SK-N-SH (cell line): ENCODE measurements at regions not wholly inside any gene's neighbourhood (a gene's known extent, or its start where the extent isn't known, plus 50 kb on each side); places are given as distances from the start of the nearest gene placed in this dataset.

Source experiments
- CTCF ChIA-PET: fragments of 300-600, 350-600 bp; formaldehyde crosslinking; extraction: SDS; loops from one replicate; lab custom pipeline; 2021; lab: Yijun Ruan, JAX
- POLR2A ChIA-PET: fragments of 350-600 bp; sonication (Branson Sonifier 250); formaldehyde crosslinking; extraction: SDS; loops from one replicate; lab custom pipeline; 2020; ENCODE audit warnings: antibody characterized with exemption, inconsistent platforms; lab: Yijun Ruan, JAX
- DNase-seq: peaks from one replicate; pipeline ENCODE4 v3.0.0; 2012
- H2AFZ ChIP-seq: fragments of 200-600 bp; sonication (generic); 2 replicates; pipeline ENCODE4 v1.8.1; 2016; ENCODE audit warnings: antibody characterized with exemption, mild to moderate bottlenecking, low read depth
- H3F3A ChIP-seq: fragments of 200-600 bp; sonication (generic); replicated peaks from 2 replicates; pipeline ENCODE3; 2016; ENCODE audit warnings: antibody characterized with exemption, mild to moderate bottlenecking; ENCODE audit not compliant: insufficient read depth
- H3K27ac ChIP-seq, 2 experiments: fragments of 200-500 bp in 1 of 2; fragments of 200-600 bp in 1 of 2; sonication (Bioruptor generic) in 1 of 2; sonication (generic), shearing (Covaris generic) in 1 of 2; 2 replicates each; pipeline versions ENCODE4 v1.5.1 to v1.6.1; 2014 to 2016; ENCODE audit warnings: low read depth in 2 of 2, inconsistent platforms in 1 of 2, low read length in 1 of 2, mild to moderate bottlenecking in 1 of 2, mixed read lengths in 1 of 2
- H3K27me3 ChIP-seq: fragments of 200-600 bp; sonication (generic), shearing (Covaris generic); 2 replicates; pipeline ENCODE4 v1.6.1; 2016; ENCODE audit warnings: mixed run types; ENCODE audit not compliant: insufficient read depth
- H3K36me3 ChIP-seq, 2 experiments: fragments of 200-500 bp in 1 of 2; fragments of 200-600 bp in 1 of 2; sonication (Bioruptor generic) in 1 of 2; sonication (generic) in 1 of 2; replicated peaks in 1 of 2; 2 replicates each; pipeline versions ENCODE3 to v1.5.1; 2014 to 2016; ENCODE audit warnings: low read length in 1 of 2, mild to moderate bottlenecking in 1 of 2; ENCODE audit not compliant: insufficient read depth in 2 of 2, control insufficient read depth in 1 of 2
- H3K4me1 ChIP-seq, 2 experiments: fragments of 200-500 bp in 1 of 2; fragments of 200-600 bp in 1 of 2; sonication (Bioruptor generic) in 1 of 2; sonication (generic), shearing (Covaris generic) in 1 of 2; 2 replicates each; pipeline versions ENCODE4 v1.5.1 to v1.6.1; 2014 to 2016; ENCODE audit warnings: low read depth in 1 of 2, low read length in 1 of 2, mixed run types in 1 of 2; ENCODE audit not compliant: insufficient read depth in 2 of 2, control insufficient read depth in 1 of 2
- H3K4me2 ChIP-seq: fragments of 200-600 bp; sonication (generic), shearing (Covaris generic); 2 replicates; pipeline ENCODE4 v1.6.1; 2017; ENCODE audit warnings: mixed run types
- H3K4me3 ChIP-seq, 2 experiments: fragments of 200-500 bp in 1 of 2; fragments of 200-600 bp in 1 of 2; sonication (Bioruptor generic) in 1 of 2; sonication (generic), shearing (Covaris generic) in 1 of 2; 2 replicates each; pipeline versions ENCODE4 v1.5.1 to v1.8.1; 2014 to 2016; ENCODE audit warnings: low read depth in 2 of 2, inconsistent platforms in 1 of 2, low read length in 1 of 2, mild to moderate bottlenecking in 1 of 2, mixed read lengths in 1 of 2, moderate library complexity in 1 of 2
- H3K79me2 ChIP-seq: fragments of 200-600 bp; sonication (generic); 2 replicates; pipeline ENCODE4 v1.8.1; 2017; ENCODE audit warnings: mild to moderate bottlenecking; ENCODE audit not compliant: insufficient read depth
- H3K9ac ChIP-seq: fragments of 200-600 bp; sonication (generic); 2 replicates; pipeline ENCODE4 v1.6.1; 2017; ENCODE audit warnings: mixed run types
- H3K9me2 ChIP-seq: fragments of 200-600 bp; sonication (generic); 2 replicates; pipeline ENCODE4 v1.6.1; 2017; ENCODE audit warnings: mixed run types
- H3K9me3 ChIP-seq: fragments of 200-600 bp; sonication (generic); 2 replicates; pipeline ENCODE4 v1.6.1; 2017; ENCODE audit warnings: mixed run types, mild to moderate bottlenecking, moderate library complexity
- H4K20me1 ChIP-seq: fragments of 200-600 bp; sonication (generic); 2 replicates; pipeline ENCODE4 v1.6.1; 2017; ENCODE audit warnings: mild to moderate bottlenecking, mixed run types; ENCODE audit not compliant: insufficient read depth
- CHD2 ChIP-seq: fragments of 150-350 bp; IDR thresholded peaks from 2 replicates; pipeline ENCODE4 v1.6.1; 2018; ENCODE audit warnings: low read length; ENCODE audit not compliant: partially characterized antibody
- ELF1 ChIP-seq: IDR thresholded peaks from 2 replicates; pipeline ENCODE4 v1.4.0; 2012
- EZH2phosphoT487 ChIP-seq: fragments of 200-600 bp; sonication (generic); IDR thresholded peaks from 2 replicates; pipeline ENCODE4 v1.6.1; 2017; ENCODE audit warnings: low read depth, mixed run types, mild to moderate bottlenecking, antibody characterized with exemption, moderate library complexity, borderline replicate concordance
- MEF2A ChIP-seq: IDR thresholded peaks from 2 replicates; pipeline ENCODE4 v1.4.0; 2012; ENCODE audit warnings: low read depth, borderline replicate concordance
- NRF1 ChIP-seq: IDR thresholded peaks from 2 replicates; pipeline ENCODE4 v1.6.1; 2012; ENCODE audit warnings: low read depth, mild to moderate bottlenecking, low read length
- RFX5 ChIP-seq: IDR thresholded peaks from 2 replicates; pipeline ENCODE4 v1.6.1; 2012; ENCODE audit warnings: mild to moderate bottlenecking, improper control_type of control experiment, low read length
- RXRA ChIP-seq: IDR thresholded peaks from 2 replicates; pipeline ENCODE4 v1.4.0; 2012; ENCODE audit warnings: low read depth, mild to moderate bottlenecking, borderline replicate concordance
- TAF1 ChIP-seq: IDR thresholded peaks from 2 replicates; pipeline ENCODE4 v1.6.1; 2012; ENCODE audit warnings: low read depth, mild to moderate bottlenecking, low read length, moderate library complexity, borderline replicate concordance
- TCF12 ChIP-seq: IDR thresholded peaks from 2 replicates; pipeline ENCODE4 v1.4.0; 2012
- TEAD4 ChIP-seq: IDR thresholded peaks from 2 replicates; pipeline ENCODE4 v1.4.0; 2012; ENCODE audit warnings: mild to moderate bottlenecking, borderline replicate concordance; ENCODE audit not compliant: insufficient read depth
- WGBS: methylation state at CpG from one replicate; pipeline ENCODE4 v1.1.6; 2017; ENCODE audit warnings: low lambda C conversion rate; 5-methylcytosine and 5-hydroxymethylcytosine counted together
- TF ChIP-seq, protein P1 (sequence below): IDR thresholded peaks from 2 replicates; pipeline ENCODE4 v1.4.0; 2012; ENCODE audit warnings: low read depth, borderline replicate concordance
- TF ChIP-seq, protein P2 (sequence below): fragments of 150-350 bp; IDR thresholded peaks from 2 replicates; pipeline ENCODE4 v1.6.1; 2016; ENCODE audit warnings: mild to moderate bottlenecking, low read depth, low read length
- TF ChIP-seq, protein P3 (sequence below): IDR thresholded peaks from 2 replicates; pipeline ENCODE4; 2012
- TF ChIP-seq, protein P4 (sequence below): IDR thresholded peaks from 2 replicates; pipeline ENCODE4 v1.4.0; 2012; ENCODE audit warnings: low read depth, borderline replicate concordance
- TF ChIP-seq, protein P5 (sequence below): fragments of 150-350 bp; IDR thresholded peaks from 2 replicates; pipeline ENCODE4 v1.6.1; 2017; ENCODE audit warnings: antibody characterized with exemption, low read length, low read depth, borderline replicate concordance

DNA sequence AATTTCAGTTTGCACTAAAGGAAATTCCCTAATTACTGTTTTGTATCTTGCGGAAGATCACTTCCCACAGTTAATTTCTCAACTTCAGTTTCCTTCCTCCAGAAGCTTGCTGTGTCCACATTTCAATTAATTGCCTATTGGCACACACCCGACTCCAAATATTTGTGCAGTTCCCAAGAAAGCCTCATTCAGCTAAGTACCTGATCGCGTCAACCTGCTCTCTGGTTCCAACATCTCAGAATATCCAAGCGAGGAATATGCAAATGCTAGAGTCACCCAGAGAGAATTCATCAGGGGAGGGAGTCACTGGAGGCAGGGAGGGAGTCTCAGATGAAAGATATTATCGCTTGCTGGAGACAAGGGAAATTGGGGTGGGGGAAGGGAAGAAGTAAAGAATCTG, 351.3 kb downstream of the RRAGC start:
- Histone ChIP-seq H3K4me1 (peaks cover 0 to 6% of the 10 kb centered on the region in 2 experiments; a peak in 1 of 4 replicates), H3K36me3 (no peaks in the 10 kb centered on the region), H2AFZ (no peak overlapping the region), H3K27me3 (peaks cover 22% of the 10 kb centered on the region; the same call in 1 of the 2 replicates), H3K9me3 (no peaks in the 10 kb centered on the region), H4K20me1 (no peaks in the 10 kb centered on the region), H3K4me2 (no peak overlapping the region), H3K9me2 (no peaks in the 10 kb centered on the region), H3K4me3 (no peak overlapping the region), H3K79me2 (no peaks in the 10 kb centered on the region), H3K9ac (no peak overlapping the region), H3F3A (no peaks in the 10 kb centered on the region), H3K27ac (no peak overlapping the region)
- CTCF ChIA-PET: interaction anchor here (1.7 kb wide), 1 partner anchor 18 kb away, joined by 4 read pairs; no protein-coding TSS in a partner anchor
- TF ChIP-seq, protein P1, sequence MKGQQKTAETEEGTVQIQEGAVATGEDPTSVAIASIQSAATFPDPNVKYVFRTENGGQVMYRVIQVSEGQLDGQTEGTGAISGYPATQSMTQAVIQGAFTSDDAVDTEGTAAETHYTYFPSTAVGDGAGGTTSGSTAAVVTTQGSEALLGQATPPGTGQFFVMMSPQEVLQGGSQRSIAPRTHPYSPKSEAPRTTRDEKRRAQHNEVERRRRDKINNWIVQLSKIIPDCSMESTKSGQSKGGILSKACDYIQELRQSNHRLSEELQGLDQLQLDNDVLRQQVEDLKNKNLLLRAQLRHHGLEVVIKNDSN: no peak
- TF ChIP-seq TCF12 (no peak), EZH2phosphoT487 (no peak), NRF1 (no peak), RFX5 (no peak), TAF1 (no peak), ELF1 (no peak), TEAD4 (no peak), CHD2 (no peak), RXRA (no peak), MEF2A (no peak)
- TF ChIP-seq, protein P2, sequence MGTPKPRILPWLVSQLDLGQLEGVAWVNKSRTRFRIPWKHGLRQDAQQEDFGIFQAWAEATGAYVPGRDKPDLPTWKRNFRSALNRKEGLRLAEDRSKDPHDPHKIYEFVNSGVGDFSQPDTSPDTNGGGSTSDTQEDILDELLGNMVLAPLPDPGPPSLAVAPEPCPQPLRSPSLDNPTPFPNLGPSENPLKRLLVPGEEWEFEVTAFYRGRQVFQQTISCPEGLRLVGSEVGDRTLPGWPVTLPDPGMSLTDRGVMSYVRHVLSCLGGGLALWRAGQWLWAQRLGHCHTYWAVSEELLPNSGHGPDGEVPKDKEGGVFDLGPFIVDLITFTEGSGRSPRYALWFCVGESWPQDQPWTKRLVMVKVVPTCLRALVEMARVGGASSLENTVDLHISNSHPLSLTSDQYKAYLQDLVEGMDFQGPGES: no peak
- TF ChIP-seq, protein P3, sequence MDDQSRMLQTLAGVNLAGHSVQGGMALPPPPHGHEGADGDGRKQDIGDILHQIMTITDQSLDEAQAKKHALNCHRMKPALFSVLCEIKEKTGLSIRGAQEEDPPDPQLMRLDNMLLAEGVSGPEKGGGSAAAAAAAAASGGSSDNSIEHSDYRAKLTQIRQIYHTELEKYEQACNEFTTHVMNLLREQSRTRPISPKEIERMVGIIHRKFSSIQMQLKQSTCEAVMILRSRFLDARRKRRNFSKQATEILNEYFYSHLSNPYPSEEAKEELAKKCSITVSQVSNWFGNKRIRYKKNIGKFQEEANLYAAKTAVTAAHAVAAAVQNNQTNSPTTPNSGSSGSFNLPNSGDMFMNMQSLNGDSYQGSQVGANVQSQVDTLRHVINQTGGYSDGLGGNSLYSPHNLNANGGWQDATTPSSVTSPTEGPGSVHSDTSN: no peak
- TF ChIP-seq, protein P4, sequence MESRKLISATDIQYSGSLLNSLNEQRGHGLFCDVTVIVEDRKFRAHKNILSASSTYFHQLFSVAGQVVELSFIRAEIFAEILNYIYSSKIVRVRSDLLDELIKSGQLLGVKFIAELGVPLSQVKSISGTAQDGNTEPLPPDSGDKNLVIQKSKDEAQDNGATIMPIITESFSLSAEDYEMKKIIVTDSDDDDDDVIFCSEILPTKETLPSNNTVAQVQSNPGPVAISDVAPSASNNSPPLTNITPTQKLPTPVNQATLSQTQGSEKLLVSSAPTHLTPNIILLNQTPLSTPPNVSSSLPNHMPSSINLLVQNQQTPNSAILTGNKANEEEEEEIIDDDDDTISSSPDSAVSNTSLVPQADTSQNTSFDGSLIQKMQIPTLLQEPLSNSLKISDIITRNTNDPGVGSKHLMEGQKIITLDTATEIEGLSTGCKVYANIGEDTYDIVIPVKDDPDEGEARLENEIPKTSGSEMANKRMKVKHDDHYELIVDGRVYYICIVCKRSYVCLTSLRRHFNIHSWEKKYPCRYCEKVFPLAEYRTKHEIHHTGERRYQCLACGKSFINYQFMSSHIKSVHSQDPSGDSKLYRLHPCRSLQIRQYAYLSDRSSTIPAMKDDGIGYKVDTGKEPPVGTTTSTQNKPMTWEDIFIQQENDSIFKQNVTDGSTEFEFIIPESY: no peak
- TF ChIP-seq, protein P5, sequence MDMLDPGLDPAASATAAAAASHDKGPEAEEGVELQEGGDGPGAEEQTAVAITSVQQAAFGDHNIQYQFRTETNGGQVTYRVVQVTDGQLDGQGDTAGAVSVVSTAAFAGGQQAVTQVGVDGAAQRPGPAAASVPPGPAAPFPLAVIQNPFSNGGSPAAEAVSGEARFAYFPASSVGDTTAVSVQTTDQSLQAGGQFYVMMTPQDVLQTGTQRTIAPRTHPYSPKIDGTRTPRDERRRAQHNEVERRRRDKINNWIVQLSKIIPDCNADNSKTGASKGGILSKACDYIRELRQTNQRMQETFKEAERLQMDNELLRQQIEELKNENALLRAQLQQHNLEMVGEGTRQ: no peak
- POLR2A ChIA-PET: no interaction called here
- no peak for DNase-seq
- WGBS: 32% methylated on average over 6 of the region's 6 CpGs
